Kidney epithelial cell (primary cell): ENCODE measurements at regions not wholly inside any gene's neighbourhood (a gene's known extent, or its start where the extent isn't known, plus 50 kb on each side); places are given as distances from the start of the nearest gene placed in this dataset.

ENCODE experiments used
- DNase-seq: peaks from one replicate; pipeline ENCODE4 v3.0.0-alpha.2; 2010; ENCODE audit warnings: low read depth
- H3K27me3 ChIP-seq: 2 replicates; pipeline ENCODE4 v1.6.0; 2011; ENCODE audit warnings: low read length; ENCODE audit not compliant: control insufficient read depth, insufficient read depth
- H3K36me3 ChIP-seq: 2 replicates; pipeline ENCODE4 v1.5.1; 2011; ENCODE audit warnings: low read length; ENCODE audit not compliant: control insufficient read depth, insufficient read depth
- H3K4me3 ChIP-seq: 2 replicates; pipeline ENCODE4 v1.5.1; 2011; ENCODE audit warnings: low read depth, mild to moderate bottlenecking, control low read depth, low read length
- TF ChIP-seq, protein P1 (sequence below): IDR thresholded peaks from 2 replicates; pipeline ENCODE4 v1.5.1; 2011; ENCODE audit warnings: mild to moderate bottlenecking, moderate library complexity, low read length, control low read depth, inconsistent platforms; ENCODE audit not compliant: insufficient read depth, poor library complexity, severe bottlenecking

DNA sequence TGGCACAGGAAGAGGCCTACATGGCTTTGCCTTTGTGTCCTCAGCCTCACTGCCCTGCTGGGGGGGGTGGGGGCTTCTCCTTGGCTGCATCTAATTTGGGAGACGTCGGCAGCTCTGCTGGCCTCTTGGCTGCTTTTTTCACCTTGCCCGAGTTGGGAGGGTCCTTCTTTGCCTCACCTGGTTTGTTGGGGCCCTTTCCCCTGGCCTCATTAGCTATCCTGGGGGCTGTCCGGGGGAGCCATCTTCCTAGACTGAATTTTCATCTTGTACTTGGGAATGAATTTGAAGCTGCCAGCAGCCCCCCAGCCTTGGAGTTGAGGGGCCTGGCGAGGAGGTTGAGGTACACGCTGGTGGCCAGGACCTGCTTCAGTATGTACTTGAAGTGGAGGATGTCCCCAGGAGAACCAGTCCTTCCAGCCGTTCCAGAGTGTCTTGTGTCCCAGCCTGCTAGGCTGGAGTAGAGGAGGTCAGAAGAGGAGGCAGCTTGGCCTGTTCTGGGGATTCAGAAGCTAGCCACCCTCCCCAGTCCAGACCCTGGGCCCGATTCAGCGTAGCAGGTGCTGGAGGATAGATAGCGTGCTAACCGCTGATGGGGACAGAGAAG is 70.7 kb upstream of the VASH1 start:
- H3K4me3 ChIP-seq: no peak overlapping the region
- TF ChIP-seq, protein P1, sequence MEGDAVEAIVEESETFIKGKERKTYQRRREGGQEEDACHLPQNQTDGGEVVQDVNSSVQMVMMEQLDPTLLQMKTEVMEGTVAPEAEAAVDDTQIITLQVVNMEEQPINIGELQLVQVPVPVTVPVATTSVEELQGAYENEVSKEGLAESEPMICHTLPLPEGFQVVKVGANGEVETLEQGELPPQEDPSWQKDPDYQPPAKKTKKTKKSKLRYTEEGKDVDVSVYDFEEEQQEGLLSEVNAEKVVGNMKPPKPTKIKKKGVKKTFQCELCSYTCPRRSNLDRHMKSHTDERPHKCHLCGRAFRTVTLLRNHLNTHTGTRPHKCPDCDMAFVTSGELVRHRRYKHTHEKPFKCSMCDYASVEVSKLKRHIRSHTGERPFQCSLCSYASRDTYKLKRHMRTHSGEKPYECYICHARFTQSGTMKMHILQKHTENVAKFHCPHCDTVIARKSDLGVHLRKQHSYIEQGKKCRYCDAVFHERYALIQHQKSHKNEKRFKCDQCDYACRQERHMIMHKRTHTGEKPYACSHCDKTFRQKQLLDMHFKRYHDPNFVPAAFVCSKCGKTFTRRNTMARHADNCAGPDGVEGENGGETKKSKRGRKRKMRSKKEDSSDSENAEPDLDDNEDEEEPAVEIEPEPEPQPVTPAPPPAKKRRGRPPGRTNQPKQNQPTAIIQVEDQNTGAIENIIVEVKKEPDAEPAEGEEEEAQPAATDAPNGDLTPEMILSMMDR: no peak
- no peak for DNase-seq
- no peaks in the 10 kb centered on the region for H3K27me3 ChIP-seq
- no peaks in the 10 kb centered on the region for H3K36me3 ChIP-seq

DNA sequence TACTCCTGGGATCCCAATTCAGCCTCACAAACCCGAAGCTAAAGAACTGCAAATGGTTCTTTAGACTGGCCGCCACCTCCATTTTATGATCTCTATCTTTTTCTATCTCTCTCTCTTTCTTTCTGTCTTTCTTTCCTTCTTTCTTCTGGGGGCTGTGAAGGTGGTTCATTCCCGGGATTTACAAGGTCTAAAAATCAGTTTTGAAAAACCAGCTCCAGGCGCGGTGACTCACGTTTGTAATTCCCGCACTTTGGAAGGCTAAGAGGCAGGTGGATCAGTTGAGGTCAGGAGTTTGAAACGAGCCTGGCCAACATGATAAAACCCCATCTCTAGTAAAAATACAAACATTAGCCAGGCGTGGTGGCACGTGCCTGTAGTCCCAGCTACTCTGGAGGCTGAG is 67.2 kb upstream of the VASH1 start:
- TF ChIP-seq, protein P1: no peak
- no peak for DNase-seq
- no peaks in the 10 kb centered on the region for H3K27me3 ChIP-seq
- no peak overlapping the region for H3K4me3 ChIP-seq
- no peaks in the 10 kb centered on the region for H3K36me3 ChIP-seq

DNA sequence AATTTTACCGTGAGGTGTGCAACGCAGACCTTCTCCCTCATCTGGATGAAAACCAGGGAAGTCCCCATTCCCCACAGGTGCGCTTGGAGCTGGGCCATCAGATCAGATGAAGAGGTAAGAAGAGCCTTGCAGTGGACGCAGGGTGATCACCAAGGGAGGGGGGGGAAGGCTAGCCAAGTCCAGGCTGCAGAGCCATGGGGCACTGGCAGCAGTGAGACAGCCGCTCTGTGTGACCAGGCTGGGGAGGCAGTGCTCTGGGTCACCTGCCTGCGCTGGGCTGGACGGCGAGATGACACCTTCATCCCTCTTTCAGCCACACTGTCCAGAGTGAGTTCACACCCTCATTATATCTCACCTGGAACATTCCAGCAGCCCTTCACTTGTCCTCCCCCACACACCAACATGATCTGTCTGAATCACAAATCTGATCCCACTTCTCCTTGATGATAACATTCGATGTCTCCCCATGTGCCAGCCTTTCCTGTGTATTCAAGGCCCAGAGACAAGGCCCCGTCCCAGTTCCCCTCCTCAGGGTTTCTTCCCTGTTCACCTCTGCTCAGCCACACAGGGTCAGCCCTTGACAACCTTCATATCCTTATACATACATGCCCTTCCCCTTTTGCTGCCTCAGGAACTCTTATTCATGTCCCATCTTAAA is 65.9 kb upstream of the VASH1 start:
- Histone ChIP-seq H3K4me3 (no peak overlapping the region), H3K27me3 (no peaks in the 10 kb centered on the region), H3K36me3 (no peaks in the 10 kb centered on the region)
- TF ChIP-seq, protein P1: no peak
- no peak for DNase-seq

DNA sequence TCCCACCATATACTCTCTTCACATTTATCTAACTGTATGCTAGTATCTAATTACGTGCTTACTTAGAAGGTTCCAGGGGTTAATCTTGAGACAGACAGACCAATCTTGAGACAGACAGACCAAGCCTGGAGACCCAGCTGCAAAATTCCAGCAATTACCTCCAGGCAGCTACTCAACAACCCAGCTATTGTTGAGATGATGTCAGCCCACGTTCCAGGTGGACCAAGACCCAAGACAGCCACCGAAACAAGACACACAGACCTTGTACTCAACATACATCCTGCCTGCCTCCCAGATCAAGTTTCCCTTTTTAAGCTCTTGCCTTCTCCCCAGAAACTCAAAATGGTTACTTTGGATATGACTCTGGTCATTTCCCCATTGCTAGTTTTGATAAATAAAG is 64.9 kb upstream of the VASH1 start:
- Histone ChIP-seq H3K4me3 (no peak overlapping the region), H3K36me3 (no peaks in the 10 kb centered on the region), H3K27me3 (no peaks in the 10 kb centered on the region)
- DNase-seq: no peak
- TF ChIP-seq, protein P1: no peak

DNA sequence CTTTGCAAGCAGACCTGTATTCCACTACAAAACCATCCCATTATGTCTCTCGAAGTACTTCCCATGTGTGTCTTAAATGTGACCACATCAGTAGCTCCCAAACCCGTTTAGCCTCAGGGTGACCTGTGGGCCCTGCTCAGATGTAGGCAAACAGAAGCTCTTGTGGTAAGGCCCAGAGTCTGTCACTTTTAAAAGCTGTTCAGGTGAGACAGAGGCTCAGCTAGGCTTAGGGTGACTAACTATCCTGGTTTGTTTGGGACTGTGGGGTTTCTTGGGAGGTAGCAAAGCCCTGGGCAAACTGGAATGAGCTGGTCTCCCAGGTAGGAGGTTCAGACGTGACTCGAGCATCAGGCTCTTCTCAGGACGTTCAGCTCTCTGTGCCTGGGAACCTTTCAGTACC is 64.5 kb upstream of the VASH1 start:
- DNase-seq: no peak

More for the DNA sequence above, 64.5 kb upstream of the VASH1 start:
- H3K36me3 ChIP-seq: no peaks in the 10 kb centered on the region
- no peaks in the 10 kb centered on the region for H3K27me3 ChIP-seq
- TF ChIP-seq, protein P1: no peak
- no peak overlapping the region for H3K4me3 ChIP-seq
